ENCODE measurements at regions not wholly inside any gene's neighbourhood (a gene's known extent, or its start where the extent isn't known, plus 50 kb on each side); places are given as distances from the start of the nearest gene placed in this dataset.
"Not testable (repeated sequence)": the region's sequence is repeated elsewhere in the genome, so short reads cannot be mapped to it uniquely, and the experiment has no call there.

DNA sequence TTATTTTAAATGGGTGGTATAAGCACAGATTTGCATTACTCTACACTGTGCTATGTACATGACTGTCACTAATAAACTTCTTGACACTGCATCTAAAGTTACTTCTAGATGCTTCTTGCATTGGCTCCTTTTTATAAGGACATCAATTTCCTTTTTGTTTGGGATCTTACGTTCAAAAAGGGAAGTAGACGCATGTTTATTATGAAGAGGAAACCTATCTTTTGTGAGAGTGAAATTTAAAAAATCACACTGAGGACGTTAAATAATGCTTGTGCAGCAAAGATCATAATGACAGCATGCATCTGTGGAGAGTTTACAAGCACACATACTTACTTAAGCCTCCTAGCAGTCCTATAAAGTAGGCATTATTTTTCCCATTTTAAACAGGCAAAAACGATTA, 479.5 kb downstream of the CD83 start:
- no peak for DNase-seq (ENCODE audit: low spot score)

GRCh38 chr6:14598017-14598864, 480.7 kb downstream of the CD83 start:
- no peak for DNase-seq (ENCODE audit: low spot score)

DNA sequence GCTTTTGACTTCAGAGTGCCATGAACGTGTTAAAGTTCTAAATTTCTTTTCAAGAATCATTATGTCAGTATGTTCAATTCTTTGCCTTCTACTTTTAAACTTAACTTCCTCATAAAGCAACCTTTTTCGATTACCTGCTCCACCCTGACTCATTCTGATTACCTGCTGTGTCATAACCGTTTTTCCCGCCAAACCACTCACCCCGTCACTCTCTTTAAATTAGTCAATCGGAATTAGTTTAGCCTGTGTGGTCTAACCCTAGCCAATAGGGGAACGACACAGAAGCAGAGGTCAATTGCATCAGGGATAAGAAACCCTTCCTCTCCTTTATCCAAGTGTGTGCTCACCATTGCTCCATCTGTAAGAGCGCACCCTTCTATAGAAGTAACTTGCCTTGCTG, 482.7 kb downstream of the CD83 start:
- not testable (repeated sequence) for DNase-seq (ENCODE audit: low spot score)

DNA sequence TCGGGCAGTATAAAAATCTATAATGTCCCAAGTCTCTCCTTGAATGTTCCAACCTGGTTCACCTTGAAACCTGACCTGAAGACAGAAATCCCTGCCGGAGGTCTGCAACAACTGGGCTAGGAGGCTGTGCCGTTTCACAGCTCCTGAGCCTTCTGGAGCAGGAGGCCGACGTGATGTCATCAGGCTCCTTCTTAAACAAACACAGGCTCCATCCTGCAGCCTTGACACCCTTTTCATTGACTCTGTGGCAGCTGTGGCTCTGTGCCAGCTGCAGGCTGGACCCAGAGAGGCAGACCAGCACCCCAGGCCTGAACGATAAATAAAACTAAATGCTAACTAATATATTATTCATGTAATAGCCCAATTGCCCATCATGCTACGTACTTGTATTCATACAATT, 483.9 kb downstream of the CD83 start:
- no peak for DNase-seq (ENCODE audit: low spot score)

GRCh38 chr6:14606353-14606752, 488.8 kb downstream of the CD83 start:
- no peak for DNase-seq (ENCODE audit: low spot score)

DNA sequence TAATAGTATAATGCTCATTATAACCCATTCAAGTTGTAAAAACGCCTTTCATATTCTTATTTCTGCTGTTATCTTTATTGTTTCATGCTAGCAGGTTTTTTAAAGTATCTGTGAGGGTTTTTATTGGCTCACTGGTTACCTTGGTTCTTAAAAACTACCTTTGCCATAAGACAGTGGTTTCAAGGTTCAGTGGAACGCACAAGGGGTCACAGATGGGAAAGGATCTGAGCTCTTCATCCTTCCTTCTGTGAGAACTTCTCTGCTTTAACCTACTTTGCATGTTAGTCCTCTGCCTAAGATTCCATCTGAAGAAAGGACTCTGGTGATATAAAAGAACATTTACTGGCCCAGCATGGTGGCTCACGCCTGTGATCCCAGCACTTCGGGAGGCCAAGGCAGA, 492.6 kb downstream of the CD83 start:
- no peak for DNase-seq (ENCODE audit: low spot score)

DNA sequence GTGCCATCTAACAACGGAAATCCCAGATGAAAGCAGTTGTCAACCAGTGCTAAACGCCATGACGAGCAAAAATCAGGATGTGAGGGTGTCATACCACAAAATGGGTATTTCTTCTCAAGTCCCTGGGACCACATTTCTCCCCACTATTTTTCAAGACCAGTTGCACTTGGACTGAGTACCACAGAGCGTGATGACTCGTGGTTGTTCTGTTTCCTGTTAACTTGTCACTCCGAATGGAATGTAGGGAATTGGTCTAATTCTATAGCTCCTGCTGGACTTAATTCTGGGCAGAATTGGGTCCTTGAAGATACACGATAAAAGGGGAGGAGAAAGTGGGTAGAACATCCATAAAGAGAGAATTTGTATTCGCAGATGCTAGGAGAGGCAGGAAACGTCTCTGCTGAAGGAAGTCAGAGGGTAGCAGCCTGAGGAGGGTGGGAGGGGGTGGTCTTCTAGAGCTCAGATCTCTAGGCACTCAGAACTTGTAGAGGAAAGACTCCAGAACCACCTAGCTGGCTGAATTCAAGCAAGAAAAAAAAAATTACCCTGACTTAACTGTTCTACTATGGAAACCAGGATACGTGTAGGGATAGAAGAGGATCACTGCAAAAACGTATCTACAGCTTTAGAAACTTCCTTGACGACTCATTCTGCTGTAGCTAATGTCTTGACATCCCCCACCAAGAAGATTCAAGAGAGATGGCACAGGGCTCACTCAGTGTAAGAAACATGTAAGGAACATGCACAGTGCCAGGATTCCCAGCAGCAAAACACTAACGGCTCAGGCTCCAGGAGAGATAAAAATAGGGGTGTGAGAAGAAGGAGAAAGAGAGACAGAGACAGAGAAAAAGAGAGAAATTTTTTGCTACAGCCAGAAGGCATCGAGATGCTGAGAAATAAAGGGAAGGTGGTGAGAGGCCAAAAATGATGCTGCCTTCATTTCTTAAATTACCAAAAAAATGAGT, 494.7 kb downstream of the CD83 start:
- no peak for DNase-seq (ENCODE audit: low spot score)

- DNase-seq (ENCODE audit: low spot score), result no peak
These were observed 497.1 kb downstream of the CD83 start for GRCh38 chr6:14614631-14615030.

DNA sequence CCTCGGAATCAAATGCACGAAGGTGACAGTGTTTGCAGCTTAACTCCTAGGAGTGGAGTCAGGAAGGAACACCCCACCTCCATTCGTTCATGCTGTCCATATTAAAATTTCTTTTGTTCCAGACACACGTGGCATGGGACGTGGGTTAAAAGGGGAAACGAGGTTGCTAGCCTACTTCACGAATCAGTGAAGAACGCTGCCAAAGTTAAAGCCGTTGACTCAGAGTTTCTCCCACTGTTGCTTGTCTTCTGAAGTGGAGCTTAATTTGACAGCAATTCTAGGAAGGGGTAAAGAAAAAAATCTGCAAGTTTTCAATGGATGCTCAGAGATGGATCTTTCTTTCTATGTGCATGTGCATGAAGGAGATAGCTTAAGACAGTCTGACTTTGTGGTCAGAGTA, 499.1 kb downstream of the CD83 start:
- peak; percentile 74 for DNase-seq (ENCODE audit: low spot score)

DNA sequence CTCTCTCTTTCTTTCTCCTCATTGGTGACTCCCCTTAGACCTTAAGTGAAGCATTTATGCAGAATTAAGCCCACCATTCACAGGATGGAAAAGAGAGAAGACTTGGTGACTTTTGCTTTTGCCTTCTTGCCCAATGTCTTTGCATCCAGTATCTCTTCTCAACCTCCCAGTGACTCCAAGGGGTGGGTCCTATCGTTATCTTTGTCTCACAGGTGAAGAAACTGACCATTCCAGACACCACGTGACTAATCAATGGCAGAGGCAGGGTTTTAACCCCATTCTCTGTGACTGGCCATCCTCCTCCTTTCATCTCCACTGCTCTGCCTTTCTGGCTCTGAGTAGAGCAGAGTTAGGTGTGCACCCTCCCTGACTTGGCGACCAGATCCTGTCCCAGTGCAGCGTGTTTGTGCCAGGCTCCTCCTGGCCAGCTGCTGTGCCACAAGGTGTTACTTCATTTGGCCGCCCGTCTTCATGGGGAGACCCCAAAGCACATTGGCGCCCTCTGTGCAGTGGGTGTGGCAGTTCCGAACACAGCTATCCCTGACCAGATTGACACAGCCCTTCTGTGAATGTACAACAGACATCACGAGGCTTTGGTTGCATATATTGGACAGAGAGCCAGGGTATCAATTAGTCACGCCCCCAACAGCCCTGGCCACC, 501.3 kb downstream of the CD83 start:
- no peak for DNase-seq (ENCODE audit: low spot score)

- no peak for DNase-seq (ENCODE audit: low spot score)
These were observed 501.8 kb downstream of the CD83 start for GRCh38 chr6:14619419-14619781.

GRCh38 chr6:14620522-14620921, 502.9 kb downstream of the CD83 start:
- no peak for DNase-seq (ENCODE audit: low spot score)

DNA sequence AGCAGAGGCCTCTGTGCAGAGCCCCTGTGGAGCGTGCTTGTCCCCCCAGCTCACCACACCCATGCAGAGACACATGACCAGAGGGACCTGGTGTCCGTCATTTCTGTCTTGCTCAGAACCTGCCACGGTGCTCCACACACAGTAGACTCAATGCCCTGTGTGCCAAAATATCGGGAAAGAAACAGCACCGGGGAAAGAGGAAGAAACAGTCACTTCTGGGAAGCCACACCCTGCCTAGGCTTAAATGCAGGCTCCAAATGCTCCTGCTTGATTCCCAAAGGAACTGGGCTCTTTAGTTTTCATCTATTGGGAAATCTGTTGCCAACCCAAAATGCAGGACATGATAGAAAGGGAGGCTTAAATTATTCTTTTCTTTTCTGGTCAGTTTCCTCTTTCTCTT, 503.9 kb downstream of the CD83 start:
- DNase-seq (ENCODE audit: low spot score), result no peak

- DNase-seq (ENCODE audit: low spot score), result no peak
These were observed 504.5 kb downstream of the CD83 start for GRCh38 chr6:14622085-14622484.

GRCh38 chr6:14622909-14623505, 505.4 kb downstream of the CD83 start:
- DNase-seq (ENCODE audit: low spot score), result no peak

DNA sequence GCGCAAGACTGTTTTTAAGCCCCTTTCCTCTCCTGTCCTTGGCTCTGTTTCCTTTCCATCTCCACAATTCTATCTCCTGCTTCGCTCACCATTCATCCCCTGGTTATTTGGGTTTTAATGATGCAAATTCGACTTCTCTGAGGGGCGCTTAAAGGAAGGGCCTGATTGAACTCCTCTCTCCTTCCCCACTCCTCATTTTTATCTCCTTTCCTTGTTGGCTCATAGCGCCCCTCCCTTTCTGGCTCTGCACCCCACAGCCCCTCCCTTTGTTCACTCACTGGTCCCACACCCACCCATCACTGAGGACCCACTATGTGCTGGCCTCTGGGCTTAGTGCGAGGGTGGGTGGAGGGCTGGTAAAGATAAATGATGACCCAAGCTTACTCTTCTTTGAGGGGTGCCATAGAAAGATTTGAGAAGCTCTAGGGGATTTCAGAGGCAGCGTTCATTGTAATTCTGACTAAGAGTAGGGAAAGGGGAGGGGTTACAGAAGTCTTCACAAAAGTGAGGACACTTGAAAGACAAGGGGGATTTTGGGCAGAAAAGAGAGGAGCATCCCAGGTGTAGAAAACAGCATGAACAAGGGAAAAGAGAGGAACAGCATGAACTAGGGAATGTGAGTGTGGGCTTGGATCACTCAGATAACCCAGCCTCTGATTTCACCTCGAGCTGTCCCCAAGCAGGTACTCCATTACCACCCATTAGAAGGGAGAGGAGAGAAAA, 507.8 kb downstream of the CD83 start:
- DNase-seq (ENCODE audit: low spot score), result no peak

DNA sequence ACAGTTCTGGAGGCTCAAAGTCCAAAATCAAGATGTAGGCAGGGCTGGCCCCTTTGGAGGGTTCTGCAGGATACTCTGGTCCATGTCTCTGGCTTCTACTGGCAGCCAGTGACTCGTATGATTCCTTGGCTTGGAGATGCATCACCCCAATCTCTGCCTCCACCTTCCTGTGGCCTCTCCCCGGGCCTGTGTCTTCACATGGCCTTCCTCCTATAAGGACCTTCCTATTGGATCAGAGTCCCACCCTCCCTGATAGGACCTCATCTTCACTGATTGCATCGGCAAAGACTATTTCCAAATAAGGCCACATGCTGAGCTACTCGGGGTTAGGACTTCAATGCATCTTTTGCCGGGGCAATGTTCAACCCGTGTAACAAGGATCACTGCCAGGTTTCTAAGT, 509.0 kb downstream of the CD83 start:
- no peak for DNase-seq (ENCODE audit: low spot score)

- DNase-seq (ENCODE audit: low spot score), result no peak
These were observed 512.4 kb downstream of the CD83 start for GRCh38 chr6:14630016-14630415.

DNA sequence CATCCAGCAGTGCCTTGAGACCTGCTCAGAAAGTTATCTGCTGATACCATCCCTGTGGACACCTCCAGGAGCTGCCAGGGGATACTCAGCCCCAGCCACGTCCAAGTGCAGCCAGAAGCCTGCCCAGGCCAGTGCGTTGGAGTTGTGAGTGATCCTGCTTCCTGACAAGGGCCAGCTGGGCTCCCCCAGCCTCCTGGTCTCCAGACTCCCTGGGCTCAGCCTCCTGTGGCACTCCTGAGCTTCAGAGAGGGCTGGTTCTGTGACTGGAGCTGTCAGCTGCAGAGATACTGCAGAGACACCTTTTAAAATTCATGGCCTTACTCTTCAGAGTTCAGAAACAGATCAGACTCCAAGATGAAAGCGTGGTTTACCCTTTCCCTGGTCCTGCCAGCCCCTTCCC, 515.9 kb downstream of the CD83 start:
- DNase-seq (ENCODE audit: low spot score), result no peak

GRCh38 chr6:14634072-14634471, 516.5 kb downstream of the CD83 start:
- no peak for DNase-seq (ENCODE audit: low spot score)

DNA sequence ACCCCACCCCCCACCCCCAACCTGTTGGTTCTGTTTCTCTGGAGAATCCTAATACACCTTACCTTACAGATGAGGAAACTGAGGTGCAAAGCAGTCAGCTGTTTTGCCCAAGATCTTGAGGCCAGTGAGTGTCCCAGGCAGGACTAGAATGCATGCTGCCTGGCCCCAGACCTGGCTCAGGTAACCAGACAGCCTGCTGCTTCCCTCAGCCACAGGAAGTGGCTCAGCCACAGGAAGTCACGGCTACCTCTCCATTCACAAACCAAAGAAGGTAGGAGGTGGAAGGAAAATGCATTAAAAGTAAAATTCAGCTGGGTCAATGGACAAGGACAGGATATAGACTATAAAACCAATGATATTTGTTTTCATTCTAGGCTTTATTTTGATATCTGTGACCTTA, 517.6 kb downstream of the CD83 start:
- DNase-seq (ENCODE audit: low spot score), result no peak

All from putamen (tissue), 1 donor.